Panc1 (cell line): ENCODE measurements at regions not wholly inside any gene's neighbourhood (a gene's known extent, or its start where the extent isn't known, plus 50 kb on each side); places are given as distances from the start of the nearest gene placed in this dataset.

Experiments used
- POLR2AphosphoS5 ChIP-seq: IDR thresholded peaks from 2 replicates; pipeline ENCODE4 v1.6.1; 2012; ENCODE audit warnings: mild to moderate bottlenecking, low read depth, low read length, moderate library complexity
- SIN3A ChIP-seq: IDR thresholded peaks from 2 replicates; pipeline ENCODE4 v1.6.1; 2012; ENCODE audit warnings: low read depth, mild to moderate bottlenecking, low read length, moderate library complexity, borderline replicate concordance; ENCODE audit not compliant: insufficient read depth
- TF ChIP-seq, protein P1 (sequence below): fragments of 450-650 bp; IDR thresholded peaks from 2 replicates; pipeline ENCODE4 v1.5.1; 2017; ENCODE audit warnings: mild to moderate bottlenecking
- TF ChIP-seq, protein P2 (sequence below), 2 experiments: IDR thresholded peaks; 2 replicates each; pipeline ENCODE4 v1.6.1; 2011 to 2012; ENCODE audit warnings: low read depth in 2 of 2, control low read depth in 1 of 2, low read length in 1 of 2, mild to moderate bottlenecking in 1 of 2, moderate library complexity in 1 of 2; ENCODE audit not compliant: insufficient read depth in 1 of 2

DNA sequence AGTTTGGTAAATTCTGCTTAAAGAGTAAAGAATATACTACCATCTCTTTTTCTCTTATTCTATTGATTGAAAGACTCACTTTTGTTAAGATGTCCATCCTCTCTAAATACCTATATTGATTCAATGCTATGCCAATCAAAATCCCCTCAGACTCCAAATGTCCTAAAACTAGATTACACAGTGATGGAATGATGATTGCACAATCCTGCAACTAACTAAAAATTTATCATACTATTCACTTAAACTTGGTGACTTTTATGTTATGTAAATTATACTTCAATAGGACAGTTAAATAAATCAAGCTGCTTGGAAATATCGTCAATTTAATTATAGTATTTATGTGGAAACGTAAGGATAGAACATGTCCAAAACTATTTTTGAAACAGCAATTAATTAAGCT, 2765.1 kb upstream of the PCDH20 start:
- TF ChIP-seq, protein P1, sequence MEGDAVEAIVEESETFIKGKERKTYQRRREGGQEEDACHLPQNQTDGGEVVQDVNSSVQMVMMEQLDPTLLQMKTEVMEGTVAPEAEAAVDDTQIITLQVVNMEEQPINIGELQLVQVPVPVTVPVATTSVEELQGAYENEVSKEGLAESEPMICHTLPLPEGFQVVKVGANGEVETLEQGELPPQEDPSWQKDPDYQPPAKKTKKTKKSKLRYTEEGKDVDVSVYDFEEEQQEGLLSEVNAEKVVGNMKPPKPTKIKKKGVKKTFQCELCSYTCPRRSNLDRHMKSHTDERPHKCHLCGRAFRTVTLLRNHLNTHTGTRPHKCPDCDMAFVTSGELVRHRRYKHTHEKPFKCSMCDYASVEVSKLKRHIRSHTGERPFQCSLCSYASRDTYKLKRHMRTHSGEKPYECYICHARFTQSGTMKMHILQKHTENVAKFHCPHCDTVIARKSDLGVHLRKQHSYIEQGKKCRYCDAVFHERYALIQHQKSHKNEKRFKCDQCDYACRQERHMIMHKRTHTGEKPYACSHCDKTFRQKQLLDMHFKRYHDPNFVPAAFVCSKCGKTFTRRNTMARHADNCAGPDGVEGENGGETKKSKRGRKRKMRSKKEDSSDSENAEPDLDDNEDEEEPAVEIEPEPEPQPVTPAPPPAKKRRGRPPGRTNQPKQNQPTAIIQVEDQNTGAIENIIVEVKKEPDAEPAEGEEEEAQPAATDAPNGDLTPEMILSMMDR: no peak
- no peak for TF ChIP-seq POLR2AphosphoS5
- no peak for TF ChIP-seq SIN3A
- TF ChIP-seq, protein P2, sequence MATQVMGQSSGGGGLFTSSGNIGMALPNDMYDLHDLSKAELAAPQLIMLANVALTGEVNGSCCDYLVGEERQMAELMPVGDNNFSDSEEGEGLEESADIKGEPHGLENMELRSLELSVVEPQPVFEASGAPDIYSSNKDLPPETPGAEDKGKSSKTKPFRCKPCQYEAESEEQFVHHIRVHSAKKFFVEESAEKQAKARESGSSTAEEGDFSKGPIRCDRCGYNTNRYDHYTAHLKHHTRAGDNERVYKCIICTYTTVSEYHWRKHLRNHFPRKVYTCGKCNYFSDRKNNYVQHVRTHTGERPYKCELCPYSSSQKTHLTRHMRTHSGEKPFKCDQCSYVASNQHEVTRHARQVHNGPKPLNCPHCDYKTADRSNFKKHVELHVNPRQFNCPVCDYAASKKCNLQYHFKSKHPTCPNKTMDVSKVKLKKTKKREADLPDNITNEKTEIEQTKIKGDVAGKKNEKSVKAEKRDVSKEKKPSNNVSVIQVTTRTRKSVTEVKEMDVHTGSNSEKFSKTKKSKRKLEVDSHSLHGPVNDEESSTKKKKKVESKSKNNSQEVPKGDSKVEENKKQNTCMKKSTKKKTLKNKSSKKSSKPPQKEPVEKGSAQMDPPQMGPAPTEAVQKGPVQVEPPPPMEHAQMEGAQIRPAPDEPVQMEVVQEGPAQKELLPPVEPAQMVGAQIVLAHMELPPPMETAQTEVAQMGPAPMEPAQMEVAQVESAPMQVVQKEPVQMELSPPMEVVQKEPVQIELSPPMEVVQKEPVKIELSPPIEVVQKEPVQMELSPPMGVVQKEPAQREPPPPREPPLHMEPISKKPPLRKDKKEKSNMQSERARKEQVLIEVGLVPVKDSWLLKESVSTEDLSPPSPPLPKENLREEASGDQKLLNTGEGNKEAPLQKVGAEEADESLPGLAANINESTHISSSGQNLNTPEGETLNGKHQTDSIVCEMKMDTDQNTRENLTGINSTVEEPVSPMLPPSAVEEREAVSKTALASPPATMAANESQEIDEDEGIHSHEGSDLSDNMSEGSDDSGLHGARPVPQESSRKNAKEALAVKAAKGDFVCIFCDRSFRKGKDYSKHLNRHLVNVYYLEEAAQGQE (IDR thresholded peaks at IDR 0.05; ENCODE audit: insufficient read depth in 1 of 2, low read depth in 2 of 2, low read length in 1 of 2): no peak
